H1 (cell line): ENCODE measurements at regions not wholly inside any gene's neighbourhood (a gene's known extent, or its start where the extent isn't known, plus 50 kb on each side); places are given as distances from the start of the nearest gene placed in this dataset.

ENCODE experiments used
- CTCF ChIA-PET: fragments of 300-600 bp; sonication (Branson Sonifier 250); formaldehyde crosslinking; loops from one replicate; lab custom pipeline; 2021; ENCODE audit not compliant: partially characterized antibody; lab: Charles Lee
- POLR2A ChIA-PET: fragments of 300-600 bp; sonication (Branson Sonifier 250); formaldehyde crosslinking; loops from one replicate; lab custom pipeline; 2021; ENCODE audit warnings: inconsistent platforms; ENCODE audit not compliant: partially characterized antibody; lab: Charles Lee
- DNase-seq, 2 experiments: peaks; one replicate each; pipeline versions ENCODE4 v3.0.0 to v3.0.0-alpha.2; 2010 to 2022; ENCODE audit warnings: low spot score in 2 of 2, low read depth in 1 of 2, mixed read lengths in 1 of 2
- FAIRE-seq: peaks from 2 replicates; lab custom pipeline; 2011; peaks lifted over from hg19 to GRCh38; lab: Jason Lieb, UNC
- H2AFZ ChIP-seq: 2 replicates; pipeline ENCODE4 v1.8.1; 2012; ENCODE audit warnings: low read length, inconsistent platforms
- H2AK5ac ChIP-seq: 2 replicates; pipeline ENCODE4 v1.6.1; 2013; ENCODE audit warnings: low read depth, low read length
- H2BK120ac ChIP-seq: replicated peaks from 2 replicates; pipeline ENCODE3; 2013; ENCODE audit warnings: low read depth, low read length, inconsistent platforms
- H2BK12ac ChIP-seq: 2 replicates; pipeline ENCODE4 v1.6.1; 2013; ENCODE audit warnings: low read depth, low read length
- H2BK15ac ChIP-seq: 2 replicates; pipeline ENCODE4 v1.6.1; 2013; ENCODE audit warnings: low read length
- H2BK20ac ChIP-seq: 2 replicates; pipeline ENCODE4 v1.6.1; 2013; ENCODE audit warnings: low read length
- H2BK5ac ChIP-seq: 2 replicates; pipeline ENCODE4 v1.6.1; 2013; ENCODE audit warnings: low read depth, low read length
- H3K14ac ChIP-seq: 2 replicates; pipeline ENCODE4 v1.6.1; 2013; ENCODE audit warnings: inconsistent platforms; ENCODE audit not compliant: insufficient read length
- H3K18ac ChIP-seq: 2 replicates; pipeline ENCODE4 v1.6.1; 2013; ENCODE audit warnings: low read length; ENCODE audit errors: extremely low read depth
- H3K23ac ChIP-seq: 2 replicates; pipeline ENCODE4 v1.6.1; 2013; ENCODE audit warnings: inconsistent platforms; ENCODE audit not compliant: insufficient read length
- H3K23me2 ChIP-seq: 2 replicates; pipeline ENCODE4 v1.6.1; 2013; ENCODE audit warnings: low read depth, low read length
- H3K27ac ChIP-seq: 2 replicates; pipeline ENCODE4 v1.6.1; 2011; ENCODE audit warnings: low read depth, low read length, inconsistent platforms
- H3K27me3 ChIP-seq, 4 experiments: replicated peaks in 1 of 4; 1 replicate in 1 of 4; 2 replicates in 3 of 4; pipeline versions ENCODE4 v1.6.1 to v1.8.1; 2011 to 2013; ENCODE audit warnings: low read length in 3 of 4, mild to moderate bottlenecking in 3 of 4, inconsistent platforms in 2 of 4, mixed read lengths in 2 of 4, moderate library complexity in 1 of 4; ENCODE audit not compliant: control insufficient read depth in 3 of 4, insufficient read depth in 3 of 4; ENCODE audit errors: extremely low read depth in 1 of 4
- H3K36me3 ChIP-seq, 4 experiments: 2 replicates each; pipeline versions ENCODE4 v1.6.1 to v1.8.1; 2011 to 2013; ENCODE audit warnings: mild to moderate bottlenecking in 4 of 4, low read length in 3 of 4, moderate library complexity in 2 of 4, control low read depth in 1 of 4, inconsistent platforms in 1 of 4; ENCODE audit not compliant: insufficient read depth in 4 of 4, control insufficient read depth in 2 of 4
- H3K4ac ChIP-seq: replicated peaks from 2 replicates; pipeline ENCODE3; 2013; ENCODE audit warnings: low read length, low read depth, mixed read lengths, inconsistent platforms; ENCODE audit not compliant: insufficient read length
- H3K4me1 ChIP-seq, 4 experiments: replicated peaks in 1 of 4; 1 replicate in 1 of 4; 2 replicates in 3 of 4; pipeline versions ENCODE4 v1.6.1 to v1.8.1; 2011 to 2013; ENCODE audit warnings: low read length in 3 of 4, inconsistent platforms in 2 of 4, mixed read lengths in 1 of 4; ENCODE audit not compliant: insufficient read depth in 4 of 4, control insufficient read depth in 3 of 4
- H3K4me2 ChIP-seq, 2 experiments: 2 replicates each; pipeline versions ENCODE4 v1.6.1 to v1.8.1; 2011 to 2013; ENCODE audit warnings: low read depth in 2 of 2, low read length in 2 of 2, control low read depth in 1 of 2, inconsistent platforms in 1 of 2, mild to moderate bottlenecking in 1 of 2; ENCODE audit not compliant: insufficient read depth in 1 of 2
- H3K4me3 ChIP-seq, 4 experiments: fragments of 200-600, 300-600 bp in 1 of 4; sonication (generic), shearing (Covaris generic), sonication (Bioruptor Twin) in 1 of 4; 2 replicates each; pipeline versions ENCODE4 v1.5.1 to v1.8.1; 2011 to 2016; ENCODE audit warnings: low read length in 4 of 4, low read depth in 3 of 4, control low read depth in 2 of 4, inconsistent platforms in 2 of 4, mild to moderate bottlenecking in 2 of 4, mixed read lengths in 1 of 4, moderate library complexity in 1 of 4; ENCODE audit not compliant: insufficient read depth in 2 of 4; ENCODE audit errors: extremely low read depth in 1 of 4
- H3K56ac ChIP-seq: replicated peaks from 2 replicates; pipeline ENCODE3; 2013; ENCODE audit warnings: low read depth, mild to moderate bottlenecking, mixed read lengths, low read length, inconsistent platforms; ENCODE audit not compliant: insufficient read length
- H3K79me1 ChIP-seq: 2 replicates; pipeline ENCODE4 v1.6.1; 2013; ENCODE audit warnings: low read depth, low read length, control low read depth
- H3K79me2 ChIP-seq, 2 experiments: 2 replicates each; pipeline versions ENCODE4 v1.6.1 to v1.8.1; 2012 to 2013; ENCODE audit warnings: low read length in 2 of 2, mild to moderate bottlenecking in 2 of 2, inconsistent platforms in 1 of 2; ENCODE audit not compliant: insufficient read depth in 2 of 2, control insufficient read depth in 1 of 2
- H3K9ac ChIP-seq, 4 experiments: replicated peaks in 1 of 4; 1 replicate in 1 of 4; 2 replicates in 3 of 4; pipeline versions ENCODE4 v1.6.1 to v1.8.1; 2011 to 2013; ENCODE audit warnings: low read depth in 3 of 4, low read length in 3 of 4, control low read depth in 2 of 4, mild to moderate bottlenecking in 2 of 4, moderate library complexity in 2 of 4, inconsistent platforms in 1 of 4; ENCODE audit errors: extremely low read depth in 1 of 4
- H3K9me3 ChIP-seq, 2 experiments: 2 replicates each; pipeline versions ENCODE4 v1.6.1 to v1.8.1; 2012 to 2013; ENCODE audit warnings: mild to moderate bottlenecking in 2 of 2, moderate library complexity in 2 of 2, control low read depth in 1 of 2, inconsistent platforms in 1 of 2, low read depth in 1 of 2, low read length in 1 of 2, mixed read lengths in 1 of 2; ENCODE audit not compliant: insufficient read depth in 2 of 2
- H4K20me1 ChIP-seq, 2 experiments: replicated peaks in 1 of 2; 2 replicates each; pipeline versions ENCODE3 to v1.8.1; 2011 to 2013; ENCODE audit warnings: inconsistent platforms in 2 of 2, low read length in 2 of 2, mild to moderate bottlenecking in 1 of 2; ENCODE audit not compliant: insufficient read depth in 2 of 2, control insufficient read depth in 1 of 2
- H4K5ac ChIP-seq: 2 replicates; pipeline ENCODE4 v1.6.1; 2013; ENCODE audit warnings: low read length, low read depth, mixed read lengths, inconsistent platforms; ENCODE audit not compliant: insufficient read length
- H4K8ac ChIP-seq: 2 replicates; pipeline ENCODE4 v1.8.0; 2013; ENCODE audit warnings: mild to moderate bottlenecking, moderate library complexity, low read length, inconsistent platforms; ENCODE audit not compliant: insufficient read depth; ENCODE audit errors: extremely low read depth
- H4K91ac ChIP-seq: replicated peaks from 2 replicates; pipeline ENCODE3; 2013; ENCODE audit warnings: low read length, mixed read lengths, inconsistent platforms; ENCODE audit not compliant: insufficient read length
- ASH2L ChIP-seq: fragments of 200-600, 300-600 bp; sonication (generic); IDR thresholded peaks from one replicate; pipeline ENCODE4 v1.7.1; 2017; ENCODE audit warnings: low read length
- BCL11A ChIP-seq, 2 experiments: IDR thresholded peaks; one replicate each; pipeline ENCODE4 v1.6.1; 2011; ENCODE audit warnings: low read depth in 2 of 2, low read length in 2 of 2, mild to moderate bottlenecking in 2 of 2
- CBX8 ChIP-seq: fragments of 300-800, 300-1000 bp; sonication (generic); IDR thresholded peaks from 2 replicates; pipeline ENCODE4 v1.7.1; 2016; ENCODE audit warnings: low read depth, low read length, borderline replicate concordance
- CHD2 ChIP-seq: IDR thresholded peaks from 2 replicates; pipeline ENCODE4 v1.6.1; 2012; ENCODE audit warnings: low read length, improper control_type of control experiment
- CREB1 ChIP-seq: IDR thresholded peaks from 2 replicates; pipeline ENCODE4 v1.6.1; 2012; ENCODE audit warnings: inconsistent platforms
- KDM1A ChIP-seq: fragments of 200-600, 300-600 bp; sonication (generic); IDR thresholded peaks from 2 replicates; pipeline ENCODE4 v1.7.1; 2016; ENCODE audit warnings: mild to moderate bottlenecking, low read length, borderline replicate concordance
- KDM4A ChIP-seq: IDR thresholded peaks from one replicate; pipeline ENCODE4 v1.7.1; 2012; ENCODE audit warnings: low read depth, mild to moderate bottlenecking, moderate library complexity, low read length, inconsistent platforms; ENCODE audit not compliant: severe bottlenecking
- KDM5A ChIP-seq: fragments of 200-600 bp; IDR thresholded peaks from 2 replicates; pipeline ENCODE4 v1.7.1; 2012; ENCODE audit warnings: mild to moderate bottlenecking, low read length, inconsistent platforms, mixed read lengths
- RFX5 ChIP-seq: IDR thresholded peaks from 2 replicates; pipeline ENCODE4 v1.6.1; 2011; ENCODE audit warnings: low read depth, low read length, improper control_type of control experiment, borderline replicate concordance
- SIN3A ChIP-seq, 2 experiments: IDR thresholded peaks in 1 of 2; conservative IDR thresholded peaks in 1 of 2; 2 replicates each; pipeline ENCODE4 v1.6.1; 2011 to 2012; ENCODE audit warnings: low read length in 2 of 2, improper control_type of control experiment in 1 of 2, low read depth in 1 of 2, mild to moderate bottlenecking in 1 of 2
- SP2 ChIP-seq: IDR thresholded peaks from 2 replicates; pipeline ENCODE4 v1.6.1; 2012; ENCODE audit warnings: mild to moderate bottlenecking, low read length, inconsistent platforms
- TAF7 ChIP-seq: optimal IDR thresholded peaks from 2 replicates; pipeline ENCODE3; 2011; ENCODE audit warnings: low read depth, mild to moderate bottlenecking, inconsistent platforms, low read length, moderate library complexity, borderline replicate concordance
- WGBS, 2 experiments: shearing (Covaris generic) in 1 of 2; methylation state at CpG; one replicate each; pipeline versions ENCODE4 v1.1.6 to v1.1.7; 2013 to 2015; ENCODE audit warnings: low lambda C conversion rate in 2 of 2, mixed read lengths in 2 of 2, inconsistent platforms in 1 of 2, low coverage in 1 of 2, missing lambda C conversion rate in 1 of 2; ENCODE audit not compliant: insufficient replicate concordance in 2 of 2, insufficient coverage in 1 of 2, insufficient read length in 1 of 2; ENCODE audit errors: extremely low coverage in 1 of 2, missing lambda C conversion rate in 1 of 2; 5-methylcytosine and 5-hydroxymethylcytosine counted together
- TF ChIP-seq, protein P1 (sequence below): IDR thresholded peaks from 2 replicates; pipeline ENCODE4 v1.6.1; 2011; ENCODE audit warnings: low read length, improper control_type of control experiment

- no peak overlapping the region for H3K9ac ChIP-seq
- no peak overlapping the region for H3K4ac ChIP-seq
- H3K9me3 ChIP-seq = peaks cover 0 to 9% of the 10 kb centered on the region in 2 experiments; a peak in 3 of 4 replicates
- no peak overlapping the region for H3K27ac ChIP-seq
- H2BK20ac ChIP-seq = no peak overlapping the region
- no peaks in the 10 kb centered on the region for H3K4me1 ChIP-seq
- no peak for DNase-seq
- no peak overlapping the region for H2AFZ ChIP-seq
- H3K23me2 ChIP-seq = no peaks in the 10 kb centered on the region; the same call in 1 of the 2 replicates
- H2BK12ac ChIP-seq = no peak overlapping the region
- 96% methylated on average over 5 of the region's 5 CpGs; no CpG with 5 or more reads in 1 of the 2 experiments for WGBS, 2 experiments
- POLR2A ChIA-PET = no interaction called here
- no peaks in the 10 kb centered on the region for H3K36me3 ChIP-seq
- no peak overlapping the region for H3K4me3 ChIP-seq
- H4K8ac ChIP-seq = no peak overlapping the region
- H3K79me1 ChIP-seq = no peaks in the 10 kb centered on the region
- no peak overlapping the region for H4K5ac ChIP-seq
- peaks cover 0 to 1% (median 0%) of the 10 kb centered on the region in 4 experiments; a peak in 1 of 7 replicates for H3K27me3 ChIP-seq
- no peak overlapping the region for H2AK5ac ChIP-seq
- H2BK5ac ChIP-seq = no peak overlapping the region
- no peaks in the 10 kb centered on the region for H4K20me1 ChIP-seq
- no peak overlapping the region for H3K4me2 ChIP-seq
- H3K23ac ChIP-seq = no peak overlapping the region
- no peak overlapping the region for H2BK15ac ChIP-seq
- H3K56ac ChIP-seq = no peak overlapping the region
- no peak overlapping the region for H2BK120ac ChIP-seq
- CTCF ChIA-PET = interaction anchor here (1.1 kb wide), 1 partner anchor 344 kb away, joined by 5 read pairs; the partner anchor contains the start of gene SNX18
- H4K91ac ChIP-seq = no peak overlapping the region
- H3K18ac ChIP-seq = no peak overlapping the region
- no peaks in the 10 kb centered on the region for H3K79me2 ChIP-seq
- no peak for FAIRE-seq
- H3K14ac ChIP-seq = no peak overlapping the region
- no peak for TF ChIP-seq TAF7
- no peak for TF ChIP-seq KDM1A
- no peak for TF ChIP-seq CHD2
- TF ChIP-seq CBX8 = no peak
- no peak for TF ChIP-seq KDM4A
- no peak for TF ChIP-seq BCL11A (IDR thresholded peaks at IDR 0.05; ENCODE audit: low read depth in 2 of 2, low read length in 2 of 2)
- TF ChIP-seq, protein P1, sequence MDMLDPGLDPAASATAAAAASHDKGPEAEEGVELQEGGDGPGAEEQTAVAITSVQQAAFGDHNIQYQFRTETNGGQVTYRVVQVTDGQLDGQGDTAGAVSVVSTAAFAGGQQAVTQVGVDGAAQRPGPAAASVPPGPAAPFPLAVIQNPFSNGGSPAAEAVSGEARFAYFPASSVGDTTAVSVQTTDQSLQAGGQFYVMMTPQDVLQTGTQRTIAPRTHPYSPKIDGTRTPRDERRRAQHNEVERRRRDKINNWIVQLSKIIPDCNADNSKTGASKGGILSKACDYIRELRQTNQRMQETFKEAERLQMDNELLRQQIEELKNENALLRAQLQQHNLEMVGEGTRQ = no peak
- TF ChIP-seq CREB1 = no peak
- TF ChIP-seq KDM5A = no peak
- no peak for TF ChIP-seq ASH2L
- no peak for TF ChIP-seq SP2
- no peak for TF ChIP-seq RFX5
- TF ChIP-seq SIN3A (conservative IDR thresholded peaks at IDR 0.05 in 1 of 2, IDR thresholded peaks at IDR 0.05 in 1 of 2; ENCODE audit: low read depth in 1 of 2, low read length in 2 of 2) = no peak
Observed at GRCh38 chr5:54861212-54861894, 124.0 kb downstream of the ESM1 start.
